D721Med (cell line): ENCODE measurements at regions not wholly inside any gene's neighbourhood (a gene's known extent, or its start where the extent isn't known, plus 50 kb on each side); places are given as distances from the start of the nearest gene placed in this dataset.
"Not testable (repeated sequence)": the region's sequence is repeated elsewhere in the genome, so short reads cannot be mapped to it uniquely, and the experiment has no call there.

Source experiments
- DNase-seq: peaks from one replicate; pipeline ENCODE4 v3.0.0; 2011; ENCODE audit warnings: low spot score; ENCODE audit not compliant: insufficient read length
- FAIRE-seq: peaks from 2 replicates; lab custom pipeline; 2011; peaks lifted over from hg19 to GRCh38; lab: Jason Lieb, UNC
- CTCF ChIP-seq: IDR thresholded peaks from 2 replicates; pipeline ENCODE4 v1.5.1; 2012; ENCODE audit warnings: mild to moderate bottlenecking, control low read depth; ENCODE audit not compliant: insufficient read depth; ENCODE audit errors: missing control alignments

DNA sequence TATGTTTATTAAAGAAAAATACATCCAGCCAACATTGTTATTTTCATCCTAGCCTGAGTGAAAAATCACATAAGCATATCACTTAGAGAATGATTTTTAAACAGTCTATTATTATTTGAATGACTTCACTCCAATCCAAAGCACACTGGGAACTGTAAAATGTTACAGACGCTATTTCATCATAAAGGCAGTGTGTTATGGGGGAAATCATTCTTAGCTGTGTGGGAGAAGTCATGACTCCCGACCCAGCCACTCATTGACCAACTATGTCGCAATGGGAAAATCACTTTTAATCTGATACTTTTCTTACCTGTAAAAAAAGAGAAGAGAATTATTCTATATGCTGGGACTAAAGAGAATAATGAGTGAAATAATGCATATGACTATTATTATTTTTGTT lies 653.6 kb downstream of the TTLL7 start:
- DNase-seq, FAIRE-seq: not testable (repeated sequence)

- DNase-seq, FAIRE-seq: not testable (repeated sequence)
Observed at GRCh38 chr1:83343767-83344166, 655.2 kb downstream of the TTLL7 start.

- not testable (repeated sequence) for FAIRE-seq, DNase-seq
Observed at GRCh38 chr1:83342995-83343394, 655.9 kb downstream of the TTLL7 start.

DNA sequence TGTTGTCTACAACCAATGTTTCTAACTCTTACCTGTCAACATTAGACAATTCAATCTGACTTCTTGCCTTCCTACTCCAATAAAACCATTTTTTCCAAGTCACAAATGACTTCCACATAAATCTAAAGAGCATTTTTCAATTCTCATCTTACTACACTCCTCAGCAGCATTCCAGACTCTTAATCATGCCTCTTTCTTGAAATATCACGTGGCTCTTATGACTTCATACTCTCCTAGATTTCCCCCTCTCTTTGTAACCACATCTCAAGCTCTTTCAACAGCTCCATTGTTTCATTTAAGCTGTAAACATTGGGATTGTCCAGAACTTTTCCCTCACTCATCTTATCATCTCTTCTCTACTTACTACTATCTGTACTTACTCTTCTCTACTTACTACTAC lies 666.6 kb downstream of the TTLL7 start:
- not testable (repeated sequence) for DNase-seq, FAIRE-seq

DNA sequence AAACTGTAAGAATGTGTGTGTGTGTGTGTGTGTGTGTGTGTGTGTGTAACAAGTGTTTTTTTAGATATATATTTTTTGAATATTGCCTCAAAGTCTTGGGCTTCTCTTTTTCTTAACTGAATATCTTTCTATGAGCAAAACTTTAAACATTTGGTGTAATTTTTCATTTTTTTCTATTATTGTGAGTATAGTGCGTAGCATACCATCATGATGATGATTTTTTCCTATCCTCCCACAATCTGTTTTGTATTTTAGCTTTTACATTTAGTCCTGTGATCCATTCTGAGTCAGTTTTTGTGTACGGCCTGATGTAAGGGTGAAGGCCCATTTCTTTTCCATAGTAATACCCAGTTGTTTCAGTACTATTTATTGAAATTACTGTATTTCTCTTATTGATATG lies 680.6 kb downstream of the TTLL7 start:
- DNase-seq (no peak), FAIRE-seq (no peak)
- TF ChIP-seq CTCF: no peak

DNA sequence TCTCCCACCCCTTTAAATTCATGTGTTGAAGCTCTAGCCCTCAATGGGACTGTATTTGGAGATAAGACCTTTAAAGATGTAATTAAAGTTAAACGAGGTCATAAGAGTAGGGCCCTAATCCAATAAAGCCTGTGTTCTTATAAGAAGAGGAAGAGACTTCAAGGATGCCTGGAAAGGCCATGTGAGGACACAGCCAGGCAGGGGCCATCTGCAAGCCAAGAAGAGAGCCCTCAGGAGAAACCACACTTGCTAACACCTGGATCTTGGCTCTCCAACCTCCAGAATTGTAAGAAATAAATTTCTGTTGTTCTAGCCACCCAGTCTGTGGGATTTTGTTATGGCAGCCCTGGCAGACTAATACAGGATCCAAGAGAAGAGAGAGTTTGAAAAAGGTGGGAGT lies 683.5 kb downstream of the TTLL7 start:
- FAIRE-seq: peak; percentile 58
- DNase-seq: not testable (repeated sequence)

DNA sequence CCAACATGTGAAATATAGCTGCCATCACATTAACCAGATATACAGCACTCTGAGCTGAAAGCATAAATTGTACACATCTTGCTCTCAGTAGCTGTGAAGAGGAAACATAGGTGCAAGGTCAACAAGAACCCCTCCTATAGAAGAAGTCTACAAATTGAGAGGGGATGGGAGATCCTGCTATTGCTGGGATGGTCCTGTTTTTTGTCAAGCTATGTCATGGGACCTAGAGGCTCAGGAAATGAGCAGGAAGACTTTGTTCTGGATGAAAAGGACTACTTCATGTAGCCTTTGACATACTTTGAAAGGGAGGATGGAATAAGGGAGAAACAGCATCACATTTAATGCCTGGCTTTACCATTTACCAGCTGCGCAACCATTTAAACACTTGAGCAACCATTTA lies 688.8 kb downstream of the TTLL7 start:
- FAIRE-seq: peak; percentile 51
- DNase-seq: not testable (repeated sequence)

DNA sequence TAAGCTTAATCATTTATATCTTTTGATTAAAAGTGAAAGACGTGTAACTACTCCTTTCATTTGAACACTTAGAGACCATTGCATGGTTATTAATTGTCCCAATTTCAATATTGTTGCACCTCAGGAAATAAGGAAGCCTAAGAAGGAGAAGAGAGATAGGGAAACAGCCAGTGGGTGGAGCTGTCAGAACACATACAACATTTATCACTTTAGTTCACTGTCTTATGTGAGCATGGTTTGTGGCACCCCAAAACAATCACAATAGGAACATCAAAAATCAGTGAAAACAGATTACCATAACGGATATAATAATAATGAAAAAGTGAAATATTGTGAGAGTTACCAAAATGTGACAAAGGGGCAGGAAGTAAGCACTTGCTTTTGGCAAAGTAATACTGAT lies 689.9 kb downstream of the TTLL7 start:
- DNase-seq: not testable (repeated sequence)
- peak; percentile 75 for FAIRE-seq

DNA sequence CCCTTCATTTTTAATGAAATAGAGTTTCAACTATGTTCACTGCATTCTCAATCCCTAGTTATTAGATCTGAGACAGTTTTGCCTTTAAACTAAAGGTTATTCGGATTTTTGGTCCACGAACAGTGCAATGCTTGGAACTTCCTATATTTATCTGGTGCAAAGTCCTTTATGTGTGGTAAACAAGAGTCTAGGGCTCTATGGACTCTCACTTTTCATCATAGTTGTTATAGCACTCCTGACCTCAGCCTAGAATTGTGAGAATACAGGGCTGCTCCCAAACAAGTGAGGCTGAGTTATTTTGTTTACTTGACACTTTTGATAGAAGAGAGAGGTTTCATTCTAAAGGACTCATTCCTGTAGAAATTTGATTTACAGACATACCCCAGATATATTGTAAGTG lies 692.1 kb downstream of the TTLL7 start:
- not testable (repeated sequence) for FAIRE-seq, DNase-seq

DNA sequence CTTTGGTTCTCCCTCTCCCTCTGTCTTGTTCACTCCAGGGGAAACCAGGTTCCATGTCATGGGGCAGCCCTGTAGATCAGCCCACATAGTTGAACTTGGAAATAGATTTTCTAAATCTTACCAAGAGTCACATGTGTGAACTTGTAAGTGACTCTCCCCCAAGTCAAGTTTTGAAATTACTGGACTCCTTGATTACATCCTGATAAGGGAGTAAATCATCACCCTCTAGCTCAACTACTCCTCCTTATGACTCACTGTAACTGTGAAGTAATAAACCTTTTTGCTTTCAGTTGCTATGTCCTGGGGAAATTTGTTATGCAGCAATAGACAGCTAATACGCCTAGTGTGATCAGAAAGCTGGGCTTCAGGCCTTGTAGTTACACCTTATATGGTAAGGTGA lies 703.3 kb downstream of the TTLL7 start:
- FAIRE-seq, DNase-seq: not testable (repeated sequence)

DNA sequence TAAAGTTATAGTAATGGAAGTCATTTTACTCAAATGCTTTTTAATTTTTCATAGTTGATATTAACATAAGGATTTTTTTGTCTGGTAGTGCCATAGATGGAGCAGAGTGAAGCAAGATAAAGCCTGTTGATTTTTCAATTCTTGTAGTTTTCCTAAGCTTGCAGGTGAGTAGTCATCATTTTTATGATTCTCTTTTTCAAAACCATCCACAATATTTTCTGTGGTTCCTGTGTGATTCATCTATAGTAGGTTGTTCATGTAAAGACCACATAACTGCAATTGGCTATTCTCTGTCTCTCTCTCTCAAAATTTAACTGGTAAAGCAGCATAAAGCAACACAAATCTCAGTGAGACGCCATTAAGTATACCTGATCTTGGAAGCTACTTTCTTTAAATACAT lies 711.5 kb downstream of the TTLL7 start:
- not testable (repeated sequence) for DNase-seq, FAIRE-seq

- not testable (repeated sequence) for FAIRE-seq, DNase-seq
Observed at GRCh38 chr1:83274656-83275055, 724.3 kb downstream of the TTLL7 start.

DNA sequence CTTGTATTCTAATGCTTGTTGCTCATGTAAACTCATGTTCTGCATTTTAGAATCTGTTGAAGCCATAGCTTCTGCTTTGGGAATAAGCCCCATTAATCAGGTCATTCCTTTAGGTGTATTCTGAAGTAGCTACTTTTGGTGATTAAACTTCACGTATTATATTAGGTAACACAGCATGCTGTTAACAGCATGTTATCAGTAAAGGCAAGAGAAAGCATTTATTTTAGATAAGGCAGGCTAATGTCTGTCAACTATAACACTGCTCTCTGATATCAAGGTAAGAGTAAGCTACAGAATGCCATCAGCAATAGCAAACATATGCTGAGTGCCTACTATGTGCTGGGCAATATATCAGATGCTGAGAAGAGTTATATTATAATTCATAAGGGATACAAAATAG lies 726.4 kb downstream of the TTLL7 start:
- FAIRE-seq: peak; percentile 87
- not testable (repeated sequence) for DNase-seq

- FAIRE-seq: peak; percentile 16
- not testable (repeated sequence) for DNase-seq
Observed at GRCh38 chr1:83271834-83272233, 727.1 kb downstream of the TTLL7 start.

- FAIRE-seq: not testable (repeated sequence)
Observed at GRCh38 chr1:83270801-83271200, 728.1 kb downstream of the TTLL7 start.

DNA sequence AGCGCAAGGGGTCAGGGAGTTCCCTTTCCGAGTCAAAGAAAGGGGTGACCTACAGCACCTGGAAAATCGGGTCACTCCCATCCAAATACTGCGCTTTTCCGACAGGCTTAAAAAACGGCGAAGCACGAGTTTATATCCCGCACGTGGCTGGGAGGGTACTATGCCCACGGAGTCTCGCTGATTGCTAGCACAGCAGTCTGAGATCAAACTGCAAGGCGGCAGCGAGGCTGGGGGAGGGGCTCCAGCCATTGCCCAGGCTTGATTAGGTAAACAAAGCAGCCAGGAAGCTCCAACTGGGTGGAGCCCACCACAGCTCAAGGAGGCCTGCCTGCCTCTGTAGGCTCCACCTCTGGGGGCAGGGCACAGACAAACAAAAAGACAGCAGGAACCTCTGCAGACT lies 735.1 kb downstream of the TTLL7 start:
- not testable (repeated sequence) for FAIRE-seq, DNase-seq

More at GRCh38 chr1:83270801-83271200, 728.1 kb downstream of the TTLL7 start:
- not testable (repeated sequence) for DNase-seq

GRCh38 chr1:83251687-83252086 lies 747.2 kb downstream of the TTLL7 start:
- FAIRE-seq, DNase-seq: not testable (repeated sequence)

- FAIRE-seq, DNase-seq: not testable (repeated sequence)
Observed at GRCh38 chr1:83246780-83247179, 752.2 kb downstream of the TTLL7 start.

DNA sequence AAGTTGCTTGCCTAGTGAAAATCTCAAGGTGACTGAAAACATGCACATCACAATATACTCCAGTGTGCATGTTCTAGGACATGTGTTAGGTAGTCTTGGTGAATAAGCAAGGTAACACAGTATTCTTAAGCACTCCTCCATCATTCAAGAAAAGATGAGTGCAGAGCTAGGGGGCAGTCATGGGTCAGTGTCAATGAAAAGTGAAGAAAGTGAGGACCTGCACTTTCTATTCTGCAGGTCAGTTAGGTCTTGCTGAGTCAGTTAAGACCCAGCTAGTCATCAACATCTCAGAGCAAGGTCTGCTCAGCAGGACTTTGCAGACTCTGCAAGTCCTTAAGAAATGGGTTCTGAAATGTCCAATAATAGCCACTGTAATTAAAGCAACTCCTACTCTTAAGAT lies 754.1 kb downstream of the TTLL7 start:
- not testable (repeated sequence) for DNase-seq
- FAIRE-seq: peak; percentile 64

DNA sequence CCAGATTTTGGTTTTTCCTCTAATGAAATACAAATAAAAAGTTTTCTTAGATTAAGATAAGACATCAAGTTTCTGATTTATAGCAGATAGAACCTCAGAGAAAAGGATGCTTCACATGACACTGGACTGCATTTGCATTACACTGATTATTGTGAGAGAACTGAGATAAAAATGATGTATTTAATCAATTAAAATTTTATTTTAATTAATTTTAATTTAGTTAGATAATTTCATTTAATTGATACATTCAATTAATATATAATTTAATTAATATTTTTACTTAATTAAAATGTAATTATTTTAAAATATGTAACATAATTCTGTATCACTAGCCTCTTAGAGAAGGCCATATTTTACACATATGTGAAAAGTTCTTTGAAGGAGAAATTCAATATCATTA lies 759.4 kb downstream of the TTLL7 start:
- FAIRE-seq, DNase-seq: not testable (repeated sequence)
